ENCODE measurements at regions not wholly inside any gene's neighbourhood (a gene's known extent, or its start where the extent isn't known, plus 50 kb on each side); places are given as distances from the start of the nearest gene placed in this dataset.

DNA sequence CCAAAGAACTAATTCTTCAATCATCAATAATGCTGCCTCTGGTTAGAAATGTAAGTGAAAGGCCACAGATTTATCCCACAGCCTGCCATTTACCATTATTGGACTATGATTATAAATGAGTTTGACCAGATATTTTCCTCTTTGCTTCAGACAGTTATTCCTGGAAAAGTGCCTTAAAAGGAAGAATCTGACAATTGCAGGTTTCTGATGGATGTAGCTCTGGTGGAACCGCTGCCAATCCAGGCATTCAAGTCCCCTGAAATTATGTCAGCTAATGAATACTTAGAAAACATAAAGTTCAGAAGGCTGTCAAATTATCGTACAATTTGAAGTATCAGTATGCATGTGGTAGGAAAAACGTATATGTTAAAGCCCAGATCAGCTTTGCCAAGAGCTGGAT is 78.2 kb upstream of the NR4A3 start:
- TF ChIP-seq EZH2 (IDR thresholded peaks at IDR 0.05; ENCODE audit: borderline replicate concordance, low read depth, low read length, poor library complexity, severe bottlenecking), result no peak
- TF ChIP-seq, protein P1, sequence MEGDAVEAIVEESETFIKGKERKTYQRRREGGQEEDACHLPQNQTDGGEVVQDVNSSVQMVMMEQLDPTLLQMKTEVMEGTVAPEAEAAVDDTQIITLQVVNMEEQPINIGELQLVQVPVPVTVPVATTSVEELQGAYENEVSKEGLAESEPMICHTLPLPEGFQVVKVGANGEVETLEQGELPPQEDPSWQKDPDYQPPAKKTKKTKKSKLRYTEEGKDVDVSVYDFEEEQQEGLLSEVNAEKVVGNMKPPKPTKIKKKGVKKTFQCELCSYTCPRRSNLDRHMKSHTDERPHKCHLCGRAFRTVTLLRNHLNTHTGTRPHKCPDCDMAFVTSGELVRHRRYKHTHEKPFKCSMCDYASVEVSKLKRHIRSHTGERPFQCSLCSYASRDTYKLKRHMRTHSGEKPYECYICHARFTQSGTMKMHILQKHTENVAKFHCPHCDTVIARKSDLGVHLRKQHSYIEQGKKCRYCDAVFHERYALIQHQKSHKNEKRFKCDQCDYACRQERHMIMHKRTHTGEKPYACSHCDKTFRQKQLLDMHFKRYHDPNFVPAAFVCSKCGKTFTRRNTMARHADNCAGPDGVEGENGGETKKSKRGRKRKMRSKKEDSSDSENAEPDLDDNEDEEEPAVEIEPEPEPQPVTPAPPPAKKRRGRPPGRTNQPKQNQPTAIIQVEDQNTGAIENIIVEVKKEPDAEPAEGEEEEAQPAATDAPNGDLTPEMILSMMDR (conservative IDR thresholded peaks at IDR 0.05; ENCODE audit: low read depth, low read length), result no peak

All from A673 (cell line).